Tibial artery (tissue), 4 donors: ENCODE measurements at regions not wholly inside any gene's neighbourhood (a gene's known extent, or its start where the extent isn't known, plus 50 kb on each side); places are given as distances from the start of the nearest gene placed in this dataset.
"Not testable (repeated sequence)": the region's sequence is repeated elsewhere in the genome, so short reads cannot be mapped to it uniquely, and the experiment has no call there.

Experiments used
- DNase-seq, 2 donors: peaks; one replicate each; pipeline ENCODE4 v3.0.0-alpha.2; 2019
- H3K27ac ChIP-seq, 2 donors: fragments of 200-600 bp; sonication (generic) in 1 of 2; 1 replicate in 1 of 2; 2 replicates in 1 of 2; pipeline ENCODE4 v1.5.1; 2018 to 2019; ENCODE audit warnings: mild to moderate bottlenecking in 1 of 2
- H3K27me3 ChIP-seq, 2 donors: fragments of 200-600 bp; sonication (generic) in 1 of 2; one replicate each; pipeline versions ENCODE4 v1.5.1 to v1.6.0; 2016 to 2019
- H3K36me3 ChIP-seq, 3 donors: fragments of 200-600 bp; sonication (generic) in 2 of 3; one replicate each; pipeline ENCODE4 v1.5.1; 2016 to 2019; ENCODE audit warnings: mild to moderate bottlenecking in 2 of 3
- H3K4me1 ChIP-seq, 4 donors: fragments of 200-600 bp; sonication (generic) in 2 of 4; 1 replicate in 3 of 4; 2 replicates in 1 of 4; pipeline ENCODE4 v1.5.1; 2016 to 2019
- H3K4me3 ChIP-seq, 2 donors: fragments of 200-600 bp; sonication (generic) in 1 of 2; 1 replicate in 1 of 2; 2 replicates in 1 of 2; pipeline ENCODE4 v1.5.1; 2018 to 2019; ENCODE audit warnings: mild to moderate bottlenecking in 2 of 2
- H3K9me3 ChIP-seq, 3 donors: fragments of 200-600 bp; sonication (generic) in 1 of 3; one replicate each; pipeline ENCODE4 v1.5.1; 2016 to 2019
- CTCF ChIP-seq, 2 experiments: fragments of 200-600 bp in 1 of 2; fragments of 450-650 bp in 1 of 2; IDR thresholded peaks; one replicate each; pipeline ENCODE4 v1.5.1; 2017 to 2019; ENCODE audit warnings: antibody characterized with exemption in 2 of 2, mild to moderate bottlenecking in 1 of 2, moderate library complexity in 1 of 2
- intact Hi-C: fragments of 100-400 bp; cut with DNase I; formaldehyde crosslinking; loops from one replicate; pipeline ENCODE4 v1.15.0; 2023; ENCODE audit warnings: low total_unique reads

- Histone ChIP-seq H3K27ac (no peak overlapping the region), H3K27me3 (no peaks in the 10 kb centered on the region), H3K4me3 (no peak overlapping the region), H3K36me3 (no peaks in the 10 kb centered on the region), H3K4me1 (no peaks in the 10 kb centered on the region), H3K9me3 (no peaks in the 10 kb centered on the region)
- no peak for TF ChIP-seq CTCF (IDR thresholded peaks at IDR 0.05)
- no peak for DNase-seq
- intact Hi-C loops = no loop called here
Measured at GRCh38 chr3:182138393-182138792, 426.7 kb downstream of the SOX2 start.

GRCh38 chr3:182139627-182140357 is 428.1 kb downstream of the SOX2 start:
- Histone ChIP-seq H3K9me3 (no peaks in the 10 kb centered on the region), H3K27ac (no peak overlapping the region), H3K36me3 (no peaks in the 10 kb centered on the region), H3K4me3 (no peak overlapping the region), H3K27me3 (no peaks in the 10 kb centered on the region), H3K4me1 (no peaks in the 10 kb centered on the region)
- TF ChIP-seq CTCF (IDR thresholded peaks at IDR 0.05) = no peak
- no peak for DNase-seq
- intact Hi-C loops = no loop called here

GRCh38 chr3:182142928-182143327 is 431.2 kb downstream of the SOX2 start:
- no peaks in the 10 kb centered on the region for H3K36me3 ChIP-seq
- H3K27ac ChIP-seq = no peak overlapping the region
- H3K9me3 ChIP-seq = no peaks in the 10 kb centered on the region
- TF ChIP-seq CTCF (IDR thresholded peaks at IDR 0.05) = no peak
- H3K4me1 ChIP-seq = no peaks in the 10 kb centered on the region
- H3K4me3 ChIP-seq = no peak overlapping the region
- intact Hi-C loops = no loop called here
- no peaks in the 10 kb centered on the region for H3K27me3 ChIP-seq
- no peak for DNase-seq

- no peak for TF ChIP-seq CTCF (IDR thresholded peaks at IDR 0.05)
- H3K27ac ChIP-seq = no peak overlapping the region
- intact Hi-C loops = no loop called here
- DNase-seq = no peak
- H3K4me1 ChIP-seq = no peaks in the 10 kb centered on the region
- H3K36me3 ChIP-seq = no peaks in the 10 kb centered on the region
- no peaks in the 10 kb centered on the region for H3K27me3 ChIP-seq
- no peak overlapping the region for H3K4me3 ChIP-seq
- H3K9me3 ChIP-seq = no peaks in the 10 kb centered on the region
Measured at GRCh38 chr3:182143903-182144302, 432.2 kb downstream of the SOX2 start.

GRCh38 chr3:182148360-182148759 is 436.6 kb downstream of the SOX2 start:
- DNase-seq = no peak
- H3K27me3 ChIP-seq = no peaks in the 10 kb centered on the region
- no peaks in the 10 kb centered on the region for H3K9me3 ChIP-seq
- TF ChIP-seq CTCF (IDR thresholded peaks at IDR 0.05) = no peak
- no peaks in the 10 kb centered on the region for H3K4me1 ChIP-seq
- no peak overlapping the region for H3K4me3 ChIP-seq
- H3K36me3 ChIP-seq = no peaks in the 10 kb centered on the region
- no peak overlapping the region for H3K27ac ChIP-seq
- intact Hi-C loops = no loop called here

- H3K4me1 ChIP-seq = no peaks in the 10 kb centered on the region
- H3K9me3 ChIP-seq = no peaks in the 10 kb centered on the region
- no peak overlapping the region for H3K4me3 ChIP-seq
- H3K27me3 ChIP-seq = no peaks in the 10 kb centered on the region
- DNase-seq = no peak
- intact Hi-C loops = no loop called here
- H3K36me3 ChIP-seq = no peaks in the 10 kb centered on the region
- TF ChIP-seq CTCF (IDR thresholded peaks at IDR 0.05) = no peak
- H3K27ac ChIP-seq = no peak overlapping the region
Measured at GRCh38 chr3:182149594-182149993, 437.9 kb downstream of the SOX2 start.

- intact Hi-C loops, H3K27me3 ChIP-seq, H3K36me3 ChIP-seq, H3K4me1 ChIP-seq, DNase-seq, H3K27ac ChIP-seq, H3K4me3 ChIP-seq, H3K9me3 ChIP-seq: not testable (repeated sequence)
Measured at GRCh38 chr3:182156326-182156725, 444.6 kb downstream of the SOX2 start.
